ENCODE measurements at regions not wholly inside any gene's neighbourhood (a gene's known extent, or its start where the extent isn't known, plus 50 kb on each side); places are given as distances from the start of the nearest gene placed in this dataset.
"Not testable (repeated sequence)": the region's sequence is repeated elsewhere in the genome, so short reads cannot be mapped to it uniquely, and the experiment has no call there.

DNA sequence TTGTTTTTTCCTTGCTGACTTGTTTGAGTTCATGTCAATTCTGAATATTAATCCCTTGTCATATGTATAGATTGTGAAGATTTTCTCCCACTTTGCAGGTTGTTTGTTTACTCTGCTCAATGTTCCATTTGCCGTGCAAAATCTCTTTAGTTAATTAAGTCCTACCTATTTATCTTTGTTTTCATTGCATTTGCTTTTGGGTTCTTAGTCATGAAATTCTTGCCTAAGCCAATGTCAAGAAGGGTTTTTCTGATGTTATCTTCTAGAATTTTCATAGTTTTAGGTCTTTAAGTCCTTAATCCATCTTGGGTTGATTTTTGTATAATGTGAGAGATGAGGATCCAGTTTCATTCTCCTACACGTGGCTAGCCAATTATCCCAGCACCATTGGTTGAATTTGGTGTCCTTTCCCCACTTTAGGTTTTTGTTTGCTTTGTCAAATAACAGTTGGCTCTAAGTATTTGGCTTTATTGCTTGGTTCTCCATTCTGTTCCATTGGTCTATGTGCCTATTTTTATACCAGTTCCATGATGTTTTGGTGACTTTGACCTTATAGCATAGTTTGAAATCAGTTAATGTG is 163.1 kb upstream of the PGR start:
- no peak for DNase-seq

DNA sequence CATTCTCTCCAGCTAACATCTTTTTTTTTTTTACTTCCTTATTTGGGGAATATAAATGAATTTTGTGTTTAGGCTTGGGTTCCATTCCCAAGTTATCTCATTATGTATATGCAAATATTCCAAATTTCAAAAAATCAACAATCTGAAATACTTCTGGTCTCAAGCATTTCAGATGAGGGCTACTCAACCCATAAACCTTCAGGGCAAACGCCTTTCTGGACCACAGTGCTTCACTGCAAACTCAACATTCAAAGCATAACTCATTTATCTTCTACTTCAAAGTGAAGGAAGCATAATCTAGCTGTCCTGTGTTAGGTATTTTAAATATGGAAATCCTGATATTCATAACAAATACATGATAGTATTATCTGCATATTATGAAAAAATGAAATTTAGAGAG is 161.7 kb upstream of the PGR start:
- DNase-seq, result no peak

DNA sequence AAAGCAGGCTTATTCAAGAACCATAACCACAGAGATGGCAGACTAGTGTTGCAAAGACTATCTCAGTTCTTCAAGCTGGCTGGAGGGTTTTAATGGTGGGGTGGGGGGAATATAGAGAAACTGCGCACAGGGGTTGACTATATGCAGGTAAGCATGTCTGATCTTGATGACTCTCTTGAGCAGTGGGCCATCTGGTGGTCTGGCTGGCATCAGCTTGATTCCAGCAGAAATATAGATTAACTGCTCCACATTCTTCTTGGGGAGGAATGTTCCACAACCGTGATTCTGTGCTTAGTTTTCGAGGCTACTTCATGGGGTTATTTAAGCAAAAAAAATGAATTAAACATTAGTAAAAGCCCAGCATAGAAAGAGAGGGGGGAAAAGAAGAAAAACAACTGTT is 158.8 kb upstream of the PGR start:
- DNase-seq, result peak in 1 of 2 experiments; percentile 15

DNA sequence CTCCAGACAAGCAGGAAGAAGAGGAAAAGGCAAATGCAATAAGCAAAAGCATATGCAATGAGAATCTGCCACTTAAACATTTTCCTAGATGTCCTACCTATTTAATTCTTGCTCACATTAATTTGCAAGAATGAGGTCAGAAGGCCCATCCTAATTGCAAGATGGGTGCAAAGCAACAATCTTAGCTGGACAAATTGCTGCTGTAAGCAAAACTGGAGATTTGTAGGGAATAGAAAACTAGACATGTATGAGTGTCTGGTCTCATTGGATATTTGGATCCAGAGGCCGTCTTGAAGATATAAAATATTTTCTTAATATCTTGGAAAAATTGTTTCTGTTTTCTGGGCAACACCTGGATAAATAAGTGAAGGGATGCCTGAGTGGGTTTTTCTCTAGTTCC is 150.1 kb upstream of the PGR start:
- no peak for DNase-seq

DNA sequence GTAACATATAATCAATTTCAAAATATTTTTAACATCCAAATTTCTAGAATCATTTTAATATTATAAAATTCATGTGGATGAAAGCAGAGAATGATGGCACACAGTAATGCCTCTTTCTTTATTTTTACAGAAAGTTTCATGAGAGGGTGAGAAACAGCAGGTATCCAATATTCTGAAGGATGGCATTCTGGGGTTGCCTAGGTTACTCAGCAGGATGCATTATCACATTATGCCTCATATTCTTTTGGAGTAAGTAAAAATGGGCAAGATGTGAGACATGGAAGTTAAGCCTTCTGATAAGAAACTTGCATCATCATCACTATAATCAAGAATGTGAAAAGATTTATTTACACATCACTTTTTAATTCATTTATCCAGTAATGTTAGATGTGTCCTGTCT is 148.7 kb upstream of the PGR start:
- no peak for DNase-seq

DNA sequence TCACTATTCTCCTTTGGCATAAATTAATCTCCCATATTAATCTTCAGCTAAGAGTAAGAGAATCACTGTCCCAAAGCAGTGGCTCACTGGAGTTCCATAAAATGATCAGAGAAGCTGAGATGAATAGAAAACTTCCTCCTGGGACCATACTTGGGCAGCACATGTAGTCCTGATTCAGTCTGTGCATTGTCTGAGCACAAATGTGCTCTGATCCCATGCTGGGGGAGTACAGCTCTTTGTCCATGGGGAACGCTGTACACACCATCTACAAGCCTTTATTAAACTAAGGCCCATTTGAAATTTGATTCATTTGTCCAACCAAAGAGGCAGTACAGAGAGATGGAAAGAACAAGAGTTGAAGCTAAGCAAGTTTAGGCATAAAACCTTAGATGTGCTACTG is 147.4 kb upstream of the PGR start:
- no peak for DNase-seq

DNA sequence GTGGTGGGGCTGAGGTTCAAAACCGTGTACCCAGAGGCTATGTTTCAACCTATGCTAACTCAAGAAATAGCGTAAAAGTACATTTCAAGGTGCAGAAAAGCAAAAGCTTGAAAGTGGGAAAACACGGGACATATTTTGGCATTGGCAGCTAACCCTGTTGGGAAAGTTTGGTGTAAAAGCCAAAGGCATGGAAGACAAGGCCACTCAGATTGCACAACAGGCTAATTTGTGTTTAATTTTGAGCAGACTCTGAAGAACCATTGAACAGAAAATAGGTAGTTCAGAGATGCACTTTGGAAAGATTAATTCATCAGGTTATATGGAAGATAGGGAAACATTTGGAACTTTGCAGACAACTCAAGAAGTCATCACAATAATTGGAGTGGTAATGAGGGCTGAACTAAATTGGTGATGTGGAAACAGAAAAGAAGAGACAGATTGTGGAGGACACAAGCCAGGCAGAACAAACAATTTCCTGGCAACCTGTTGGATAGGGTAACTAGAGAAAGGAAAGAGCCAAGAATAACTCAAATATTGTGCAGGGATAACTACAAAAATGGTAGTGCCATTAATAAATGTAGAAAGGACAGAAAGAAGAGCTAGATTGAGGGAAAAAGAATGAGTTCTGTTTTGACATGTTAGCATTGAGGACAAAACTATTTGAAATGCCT is 140.5 kb upstream of the PGR start:
- DNase-seq, result no peak

DNA sequence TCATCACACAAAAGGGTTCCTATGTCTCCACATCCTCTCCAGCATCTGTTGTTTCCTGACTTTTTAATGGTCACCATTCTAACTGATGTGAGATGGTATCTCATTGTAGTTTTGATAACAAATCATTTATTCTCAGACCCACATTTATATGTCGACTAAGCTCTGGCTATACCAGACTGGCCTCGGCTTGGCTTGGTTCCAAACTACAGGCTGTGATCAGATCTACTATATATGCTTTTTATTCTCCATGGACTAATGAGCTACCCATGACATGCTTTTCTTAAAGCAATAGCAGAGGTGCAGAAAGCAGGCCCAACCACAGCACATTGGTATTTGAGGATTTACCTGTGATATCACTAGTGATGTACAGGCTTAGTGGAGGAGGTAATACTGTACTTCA is 139.8 kb upstream of the PGR start:
- no peak for DNase-seq

DNA sequence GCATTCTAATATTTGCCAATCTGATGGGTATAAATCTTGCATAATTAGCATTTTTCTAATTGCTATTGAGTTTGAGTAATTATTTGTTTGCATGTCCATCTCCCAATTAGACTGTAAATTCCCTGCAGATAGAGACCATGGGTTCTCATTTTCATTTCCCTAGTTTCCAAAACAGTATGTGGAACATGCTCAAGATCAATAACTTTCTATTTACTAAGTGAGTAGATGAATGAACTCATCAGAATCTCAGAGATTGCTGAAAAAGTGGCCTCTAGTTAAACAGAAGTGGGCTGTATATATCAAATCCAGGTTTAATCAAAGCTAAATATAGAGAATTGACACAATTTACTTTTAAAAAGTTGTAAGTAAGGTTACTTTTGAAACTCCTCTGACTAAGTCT is 138.0 kb upstream of the PGR start:
- no peak for DNase-seq

DNA sequence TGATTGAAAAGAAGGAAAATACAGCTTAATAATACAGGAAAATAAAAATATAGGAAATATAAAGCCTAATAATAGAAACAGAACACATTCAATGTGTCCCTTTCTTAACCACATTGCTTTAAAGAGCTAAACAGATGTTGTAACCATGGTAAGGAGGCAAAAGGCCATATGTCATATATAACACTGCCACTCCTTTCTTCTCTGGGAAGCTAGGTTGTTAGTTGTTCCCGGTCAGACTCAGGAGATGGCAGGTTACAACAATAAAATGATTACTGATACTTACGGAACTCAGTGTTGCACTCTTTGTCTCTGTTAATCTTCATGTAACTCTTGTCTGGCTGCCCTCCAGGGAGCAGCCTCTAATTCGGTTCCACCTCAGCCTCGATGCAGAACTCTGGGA is 134.7 kb upstream of the PGR start:
- no peak for DNase-seq

DNA sequence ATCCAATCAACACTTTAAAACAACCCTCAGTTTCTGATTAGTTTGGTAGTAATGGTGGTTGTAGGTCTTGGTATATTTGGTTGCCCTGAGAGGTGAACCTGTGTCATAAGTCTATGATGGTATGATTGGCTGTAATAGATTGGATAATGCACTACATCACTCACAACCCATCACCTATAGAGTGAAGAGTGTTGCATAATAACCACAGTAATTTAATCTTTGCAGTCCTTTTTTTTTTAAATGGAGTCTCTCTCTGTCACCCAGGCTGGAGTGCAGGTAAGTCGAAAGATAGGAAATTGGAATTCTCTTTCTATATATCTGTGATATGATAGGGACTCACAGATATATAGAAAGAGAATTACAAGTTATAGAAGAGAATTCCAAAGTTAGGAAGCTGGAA is 133.4 kb upstream of the PGR start:
- no peak for DNase-seq

DNA sequence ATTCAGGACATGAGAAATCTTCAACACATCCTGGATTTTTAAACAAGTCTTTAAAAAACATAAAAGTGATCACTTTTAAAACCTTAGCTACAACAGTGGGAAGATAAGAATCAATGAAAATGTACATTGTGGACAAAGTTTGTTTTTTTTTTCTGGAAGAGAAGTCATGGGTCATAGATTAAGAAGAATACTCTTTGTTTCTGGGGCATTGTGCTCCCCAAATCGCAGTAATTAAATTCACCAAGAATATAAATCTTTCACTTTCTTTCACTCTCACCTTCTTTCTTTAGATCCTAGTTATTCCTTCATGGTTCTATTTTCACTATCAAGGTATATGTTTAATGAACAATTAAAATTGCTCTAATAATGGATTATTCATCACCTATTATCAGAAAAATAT is 132.6 kb upstream of the PGR start:
- no peak for DNase-seq

DNA sequence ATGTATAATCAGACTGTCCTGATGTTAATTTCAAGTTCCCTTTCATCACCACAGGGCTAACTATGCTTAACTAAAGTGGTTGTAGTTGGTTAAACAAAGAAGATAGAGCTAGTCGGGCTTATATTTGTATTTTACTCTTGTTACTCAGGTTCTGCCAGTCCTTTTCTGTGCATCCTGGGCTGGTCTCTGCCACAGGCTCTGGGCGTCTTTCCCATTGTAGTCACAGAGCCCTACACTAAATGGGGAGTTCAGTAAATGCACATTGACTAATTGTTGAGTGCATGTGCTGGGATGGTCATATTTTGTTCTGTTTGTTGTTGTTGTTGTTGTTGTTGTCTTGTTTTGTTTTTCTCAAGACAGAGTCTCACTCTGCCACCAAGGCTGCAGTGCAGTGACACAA is 125.4 kb upstream of the PGR start:
- no peak for DNase-seq

DNA sequence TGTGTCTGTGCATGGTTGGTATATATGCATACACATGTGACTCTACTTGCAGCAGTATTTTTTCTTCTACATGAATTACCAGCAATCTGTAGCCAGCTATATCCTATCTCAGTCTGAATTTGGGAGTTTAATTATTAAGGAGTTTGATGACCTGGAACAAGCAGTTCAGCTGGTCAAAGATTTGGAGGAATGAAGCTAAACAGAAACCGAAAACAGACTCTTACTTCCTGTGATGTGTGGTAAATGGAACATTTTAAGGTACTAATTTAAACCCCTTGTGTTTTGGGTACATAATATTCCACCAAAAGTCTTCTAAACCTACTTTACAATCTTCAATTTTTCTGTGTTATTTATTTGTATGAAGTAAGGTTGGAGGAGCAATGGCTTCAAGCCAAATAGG is 124.4 kb upstream of the PGR start:
- no peak for DNase-seq

DNA sequence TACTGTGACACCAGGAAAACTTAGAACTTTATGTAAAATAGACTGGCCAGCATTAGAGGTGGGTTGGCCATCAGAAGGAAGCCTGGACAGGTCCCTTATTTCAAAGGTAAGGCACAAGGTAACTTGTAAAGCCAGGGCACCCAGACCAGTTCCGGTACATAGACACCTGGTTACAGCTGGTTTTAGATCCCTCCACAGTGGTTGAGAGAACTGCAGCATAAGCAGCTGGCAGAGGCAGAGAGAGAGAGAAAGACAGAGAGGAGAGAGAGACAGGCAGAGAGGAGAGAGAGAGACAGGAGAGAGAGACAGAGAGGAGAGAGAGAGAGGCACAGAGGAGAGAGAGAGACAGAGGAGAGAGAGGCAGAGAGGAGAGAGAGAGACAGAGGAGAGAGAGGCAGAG is 116.0 kb upstream of the PGR start:
- not testable (repeated sequence) for DNase-seq

DNA sequence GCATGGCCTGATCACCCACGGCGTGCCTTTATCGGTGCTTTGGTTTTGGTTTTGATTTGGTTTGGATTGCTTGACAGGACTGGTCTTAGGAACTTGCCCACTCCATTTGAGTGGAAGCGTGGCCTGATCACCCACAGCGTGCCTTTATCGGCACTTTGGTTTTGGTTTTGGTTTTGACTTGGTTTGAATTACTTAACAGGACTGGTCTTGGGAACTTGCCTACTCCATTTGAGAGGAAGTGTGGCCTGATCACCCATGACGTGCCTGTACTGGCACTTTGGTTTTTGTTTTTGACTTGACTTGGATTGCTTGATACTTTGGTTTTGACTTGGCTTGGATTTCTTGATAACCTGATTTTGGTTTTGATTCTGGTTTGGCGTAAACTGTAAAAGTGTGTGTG is 115.5 kb upstream of the PGR start:
- DNase-seq, result not testable (repeated sequence)

DNA sequence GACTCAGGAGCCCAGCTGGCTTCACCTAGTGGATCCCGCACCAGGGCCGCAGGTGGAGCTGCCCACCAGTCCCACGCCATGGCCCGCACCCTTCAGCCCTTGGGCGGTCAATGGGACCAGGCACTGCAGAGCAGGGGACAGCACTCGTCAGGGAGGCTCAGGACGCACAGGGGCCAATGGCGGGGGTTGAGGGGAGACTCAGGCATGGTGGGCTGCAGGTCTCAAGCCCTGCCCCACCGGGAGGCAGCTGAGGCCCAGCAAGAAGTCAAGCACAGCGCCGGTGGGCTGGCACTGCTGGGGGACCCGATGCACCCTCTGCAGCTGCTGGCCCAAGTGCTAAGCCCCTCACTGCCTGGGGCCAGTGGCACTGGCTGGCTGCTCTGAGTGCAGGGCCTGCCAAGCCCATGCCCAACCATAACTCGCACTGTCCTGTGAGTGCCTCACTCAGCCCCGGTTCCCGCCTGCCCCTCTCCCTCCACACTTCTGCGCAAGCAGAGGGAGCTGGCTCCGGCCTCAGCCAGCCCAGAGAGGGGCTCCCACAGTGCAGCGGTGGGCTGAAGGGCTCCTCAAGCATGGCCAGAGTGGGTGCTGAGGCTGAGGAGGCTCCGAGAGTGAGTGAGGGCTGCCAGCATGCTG is 111.7 kb upstream of the PGR start:
- no peak for DNase-seq

DNA sequence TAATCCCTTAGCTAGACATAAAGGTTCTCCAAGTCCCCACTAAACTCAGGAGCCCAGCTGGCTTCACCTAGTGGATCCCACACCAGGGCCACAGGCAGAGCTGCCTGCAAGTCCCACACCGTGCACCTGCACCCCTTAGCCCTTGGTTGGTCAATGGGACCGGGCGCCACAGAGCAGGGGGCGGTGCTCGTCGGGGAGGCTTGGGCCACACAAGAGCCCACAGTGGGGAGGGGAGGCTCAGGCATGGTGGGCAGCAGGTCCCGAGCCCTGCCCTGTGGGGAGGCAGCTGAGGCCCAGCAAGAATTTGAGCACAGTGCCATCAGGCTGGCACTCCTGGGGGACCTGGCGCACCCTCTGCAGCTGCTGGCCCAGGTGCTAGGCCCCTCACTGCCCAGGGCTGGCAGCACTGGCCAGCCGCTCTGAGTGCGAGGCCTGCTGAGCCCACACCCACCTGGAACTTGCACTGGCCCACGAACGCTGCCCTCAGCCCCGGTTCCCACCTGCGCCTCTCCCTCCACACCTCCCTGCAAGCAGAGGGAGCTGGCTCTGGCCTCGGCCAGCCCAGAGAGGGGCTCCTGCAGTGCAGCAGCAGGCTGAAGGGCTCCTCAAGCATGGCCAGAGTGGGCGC is 101.7 kb upstream of the PGR start:
- not testable (repeated sequence) for DNase-seq

DNA sequence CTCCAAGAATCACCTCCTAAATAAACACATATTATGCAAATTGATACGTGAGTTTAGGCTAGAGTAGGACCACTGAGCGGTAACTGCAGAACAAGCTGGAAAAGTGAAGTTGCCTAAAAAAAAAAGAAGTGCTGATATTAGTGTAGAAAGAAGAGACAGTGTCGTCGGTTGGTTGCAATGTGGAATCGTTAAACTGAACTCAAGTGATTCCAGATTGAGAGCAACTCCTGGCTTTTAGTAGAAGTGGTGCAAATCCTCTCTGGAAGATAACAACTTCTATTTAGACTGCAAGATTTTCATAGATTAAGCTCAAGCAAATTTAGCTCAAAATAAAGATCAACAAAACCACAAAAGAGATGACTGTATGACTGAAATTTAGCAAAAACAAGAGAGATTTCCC is 97.0 kb upstream of the PGR start:
- DNase-seq, result no peak

DNA sequence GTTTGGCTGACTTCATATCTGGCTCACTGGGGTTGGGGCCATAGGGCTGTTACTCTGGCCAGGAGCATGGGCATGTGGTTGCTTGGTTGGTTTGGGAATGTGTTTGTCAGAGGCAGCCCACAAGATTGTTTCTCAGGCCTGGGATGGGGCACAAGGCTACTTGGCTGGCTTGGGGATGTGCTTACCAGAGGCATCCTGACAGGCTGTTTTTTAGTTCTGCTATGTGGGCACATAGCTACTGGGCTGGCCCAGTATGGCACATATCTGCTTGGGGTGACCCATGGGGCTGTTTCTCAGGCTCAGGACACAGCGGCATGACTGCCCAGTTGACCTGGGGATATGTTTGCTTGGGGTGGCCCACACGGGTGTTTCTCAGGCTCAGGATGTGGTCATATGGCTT is 94.6 kb upstream of the PGR start:
- no peak for DNase-seq

DNA sequence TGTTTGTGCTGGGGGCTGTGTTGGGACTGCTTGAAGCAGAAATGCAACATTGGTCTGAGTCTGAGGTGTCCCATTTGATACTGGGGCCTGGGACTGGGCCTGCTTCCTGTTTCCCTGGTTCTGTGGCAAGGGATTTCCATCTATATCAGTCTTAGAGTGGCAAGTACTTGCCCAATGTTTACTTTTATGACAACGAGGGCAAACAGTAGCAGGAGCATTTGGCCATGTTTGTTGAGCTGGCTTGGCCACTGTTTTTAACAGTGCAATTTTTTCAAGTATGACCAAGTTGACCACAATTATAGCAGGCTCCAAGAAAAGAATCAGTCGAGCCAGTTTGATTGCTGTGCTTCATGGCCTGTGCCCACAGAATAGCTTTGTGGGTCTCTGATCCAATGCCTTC is 88.5 kb upstream of the PGR start:
- DNase-seq, result not testable (repeated sequence)

DNA sequence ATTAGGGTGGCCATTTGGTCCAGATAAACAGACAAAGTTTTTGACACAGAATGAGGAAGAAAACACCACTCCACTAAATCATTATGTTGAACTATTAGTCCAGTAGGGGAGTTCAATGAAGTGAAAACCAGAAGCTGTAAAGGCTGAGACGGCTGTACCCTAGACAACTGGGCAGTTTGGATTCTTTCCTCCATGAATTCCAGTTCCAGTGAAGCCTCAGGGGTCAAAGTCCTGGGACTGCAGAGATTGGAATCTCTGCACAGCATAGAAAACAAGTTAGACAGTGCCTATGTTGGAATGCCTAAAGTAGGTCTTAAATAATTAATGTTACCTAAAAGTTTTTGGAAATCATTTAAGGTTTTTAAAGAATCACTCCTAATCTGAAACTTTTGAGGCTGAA is 86.5 kb upstream of the PGR start:
- DNase-seq, result not testable (repeated sequence)

DNA sequence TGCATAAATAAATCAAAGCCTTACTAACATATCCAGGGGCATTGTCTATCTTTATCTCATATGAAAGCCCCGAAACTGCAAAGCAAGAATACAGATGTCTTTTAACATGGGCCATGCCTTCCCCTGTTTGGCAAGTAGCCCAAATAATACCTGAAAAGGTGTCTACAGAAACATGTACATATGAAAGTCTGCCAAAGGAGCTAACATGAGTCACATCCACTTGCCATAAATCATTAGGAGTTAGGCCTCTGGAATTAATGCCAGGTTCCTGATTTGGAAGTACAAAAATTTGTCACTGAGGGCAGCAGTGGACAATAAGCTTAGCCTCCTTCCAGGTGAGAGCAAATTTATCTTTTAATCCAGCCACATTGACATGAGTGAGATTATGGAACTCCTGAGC is 85.5 kb upstream of the PGR start:
- DNase-seq, result no peak

DNA sequence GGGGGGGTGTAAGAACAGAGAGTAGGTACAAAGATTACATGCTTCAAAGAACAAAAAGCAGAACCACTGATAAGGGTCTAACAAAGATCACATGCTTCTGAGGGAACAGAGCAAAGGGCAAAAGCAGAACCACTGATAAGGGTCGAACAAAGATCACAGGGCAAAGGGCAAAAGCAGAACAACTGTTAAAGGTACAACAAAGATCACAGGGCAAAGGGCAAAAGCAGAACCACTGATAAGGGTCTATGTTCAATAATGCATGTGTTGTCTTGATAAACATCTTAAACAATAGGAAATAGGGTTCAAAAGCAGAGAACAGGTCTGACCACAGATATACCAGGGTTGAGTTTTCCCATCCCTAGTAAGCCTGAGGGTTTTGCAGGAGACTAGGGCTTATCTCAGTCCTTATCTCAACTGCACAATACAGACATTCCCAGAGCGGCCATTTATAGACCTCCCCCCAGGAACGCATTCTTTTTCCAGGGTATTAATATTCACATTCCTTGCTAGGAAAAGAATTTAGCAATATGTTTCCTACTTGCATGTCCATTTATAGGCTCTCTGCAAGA is 81.9 kb upstream of the PGR start:
- no peak for DNase-seq

All from NCI-H526 (cell line).